Ovary (tissue), 7 donors: ENCODE measurements at regions not wholly inside any gene's neighbourhood (a gene's known extent, or its start where the extent isn't known, plus 50 kb on each side); places are given as distances from the start of the nearest gene placed in this dataset.
"Not testable (repeated sequence)": the region's sequence is repeated elsewhere in the genome, so short reads cannot be mapped to it uniquely, and the experiment has no call there.

Experiments
- DNase-seq, 5 donors: peaks; one replicate each; pipeline ENCODE4 v3.0.0-alpha.2; 2019 to 2020
- H3K27ac ChIP-seq, 2 donors: fragments of 200-600 bp; one replicate each; pipeline versions ENCODE4 v1.5.1 to v1.8.0; 2019 to 2022
- H3K27me3 ChIP-seq: fragments of 200-600 bp; one replicate; pipeline ENCODE4 v1.8.0; 2022
- H3K36me3 ChIP-seq: fragments of 200-600 bp; sonication (generic); one replicate; pipeline ENCODE4 v1.5.1; 2019
- H3K4me1 ChIP-seq: one replicate; pipeline ENCODE4 v1.8.1; 2013; ENCODE audit warnings: mild to moderate bottlenecking, moderate library complexity; ENCODE audit not compliant: insufficient read depth
- H3K4me3 ChIP-seq: fragments of 200-600 bp; sonication (generic); one replicate; pipeline ENCODE4 v1.5.1; 2017
- H3K9me3 ChIP-seq, 2 donors: fragments of 200-600 bp in 1 of 2; sonication (generic) in 1 of 2; one replicate each; pipeline versions ENCODE4 v1.5.1 to v1.8.1; 2013 to 2019; ENCODE audit warnings: mild to moderate bottlenecking in 1 of 2, moderate library complexity in 1 of 2
- EP300 ChIP-seq: sonication (generic); formaldehyde crosslinking; IDR thresholded peaks from one replicate; pipeline ENCODE4 v1.6.1; 2017; ENCODE audit warnings: antibody characterized with exemption
- POLR2A ChIP-seq: fragments of 450-650 bp; IDR thresholded peaks from one replicate; pipeline ENCODE4 v1.6.1; 2017; ENCODE audit warnings: antibody characterized with exemption, mild to moderate bottlenecking, moderate library complexity
- WGBS, 3 donors: extraction: QIAGEN DNeasy Blood & Tissue Kit in 1 of 3; methylation state at CpG; one replicate each; pipeline versions ENCODE4 v1.1.5 to v1.1.7; 2013 to 2017; 5-methylcytosine and 5-hydroxymethylcytosine counted together
- intact Hi-C, 4 donors: fragments of 100-400 bp; cut with DNase I; formaldehyde crosslinking; loops; one replicate each; pipeline versions ENCODE4 v1.11.0 to v1.15.1; 2022 to 2023
- TF ChIP-seq, protein P1 (sequence below), 3 donors: fragments of 450-650 bp in 2 of 3; fragments of 200-600 bp in 1 of 3; IDR thresholded peaks; one replicate each; pipeline versions ENCODE4 v1.5.1 to v1.8.0; 2016 to 2022; ENCODE audit warnings: antibody characterized with exemption in 3 of 3, mild to moderate bottlenecking in 1 of 3
- donor health status: DM: no; HTN: no; CAD: no; lungs with moderate emphysema.
- donor health status: DM: no; HTN: no; CAD: no.
- donor health status: Bipolar disorder and iron deficiency.
- donor health status: DM: no; HTN: no; CAD: no.
- donor health status: DM: yes; HTN: yes; CAD: no.

DNA sequence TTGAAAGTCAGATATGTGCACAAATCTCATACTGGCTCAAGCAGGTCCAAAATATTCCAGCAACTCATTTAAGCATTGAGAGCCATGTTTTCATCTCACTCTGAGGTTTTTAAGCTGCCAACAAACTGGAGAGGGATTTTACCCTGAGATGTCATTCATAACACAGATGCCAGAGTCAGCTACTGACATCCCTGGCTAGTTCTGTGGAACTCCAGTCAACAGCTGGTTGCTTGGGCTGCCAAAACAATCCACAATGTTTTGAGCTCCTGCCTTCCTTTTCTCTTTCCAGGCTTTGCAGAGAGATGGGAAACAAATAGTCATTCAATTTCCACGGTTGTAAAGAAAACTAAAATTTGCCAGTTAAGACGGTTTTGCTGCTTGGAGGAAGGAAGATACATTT lies 621.2 kb upstream of the FBXO33 start:
- no peak overlapping the region for H3K4me3 ChIP-seq
- H3K4me1 ChIP-seq: no peaks in the 10 kb centered on the region
- no peak for DNase-seq
- H3K27me3 ChIP-seq: no peaks in the 10 kb centered on the region
- no peak overlapping the region for H3K27ac ChIP-seq
- H3K36me3 ChIP-seq: no peaks in the 10 kb centered on the region
- no peak for TF ChIP-seq EP300
- TF ChIP-seq, protein P1, sequence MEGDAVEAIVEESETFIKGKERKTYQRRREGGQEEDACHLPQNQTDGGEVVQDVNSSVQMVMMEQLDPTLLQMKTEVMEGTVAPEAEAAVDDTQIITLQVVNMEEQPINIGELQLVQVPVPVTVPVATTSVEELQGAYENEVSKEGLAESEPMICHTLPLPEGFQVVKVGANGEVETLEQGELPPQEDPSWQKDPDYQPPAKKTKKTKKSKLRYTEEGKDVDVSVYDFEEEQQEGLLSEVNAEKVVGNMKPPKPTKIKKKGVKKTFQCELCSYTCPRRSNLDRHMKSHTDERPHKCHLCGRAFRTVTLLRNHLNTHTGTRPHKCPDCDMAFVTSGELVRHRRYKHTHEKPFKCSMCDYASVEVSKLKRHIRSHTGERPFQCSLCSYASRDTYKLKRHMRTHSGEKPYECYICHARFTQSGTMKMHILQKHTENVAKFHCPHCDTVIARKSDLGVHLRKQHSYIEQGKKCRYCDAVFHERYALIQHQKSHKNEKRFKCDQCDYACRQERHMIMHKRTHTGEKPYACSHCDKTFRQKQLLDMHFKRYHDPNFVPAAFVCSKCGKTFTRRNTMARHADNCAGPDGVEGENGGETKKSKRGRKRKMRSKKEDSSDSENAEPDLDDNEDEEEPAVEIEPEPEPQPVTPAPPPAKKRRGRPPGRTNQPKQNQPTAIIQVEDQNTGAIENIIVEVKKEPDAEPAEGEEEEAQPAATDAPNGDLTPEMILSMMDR (IDR thresholded peaks at IDR 0.05): no peak
- intact Hi-C loops: no loop called here
- no peaks in the 10 kb centered on the region for H3K9me3 ChIP-seq
- 64 to 70% (median 65%) methylated on average over 2 of the region's 2 CpGs for WGBS, 3 donors

DNA sequence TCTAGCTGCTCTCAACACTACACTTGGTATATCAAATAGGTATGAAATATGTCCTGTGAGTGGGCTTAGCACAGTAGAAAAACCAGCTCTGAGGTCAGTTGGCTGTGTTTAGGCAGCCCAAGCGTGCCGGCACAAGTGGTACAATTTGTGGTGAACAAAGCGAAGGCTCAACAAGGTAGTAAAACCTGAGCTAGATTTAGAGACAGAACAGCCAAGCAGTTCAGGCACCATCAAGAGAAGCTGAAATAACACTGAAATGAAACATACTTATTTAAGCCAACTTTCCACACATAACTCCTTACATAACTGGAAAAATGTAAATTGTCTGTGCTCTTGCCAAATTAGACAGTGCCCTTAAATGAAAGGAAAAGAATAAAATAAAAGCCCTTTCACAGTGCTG lies 596.8 kb upstream of the FBXO33 start:
- Histone ChIP-seq H3K36me3 (no peaks in the 10 kb centered on the region), H3K4me1 (no peaks in the 10 kb centered on the region), H3K27me3 (no peaks in the 10 kb centered on the region), H3K9me3 (no peaks in the 10 kb centered on the region), H3K4me3 (no peak overlapping the region), H3K27ac (no peak overlapping the region)
- TF ChIP-seq POLR2A (no peak), EP300 (no peak)
- TF ChIP-seq, protein P1 (IDR thresholded peaks at IDR 0.05): no peak
- 78 to 85% (median 84%) methylated on average over 3 of the region's 3 CpGs for WGBS, 3 donors
- DNase-seq: no peak
- intact Hi-C loops: no loop called here

DNA sequence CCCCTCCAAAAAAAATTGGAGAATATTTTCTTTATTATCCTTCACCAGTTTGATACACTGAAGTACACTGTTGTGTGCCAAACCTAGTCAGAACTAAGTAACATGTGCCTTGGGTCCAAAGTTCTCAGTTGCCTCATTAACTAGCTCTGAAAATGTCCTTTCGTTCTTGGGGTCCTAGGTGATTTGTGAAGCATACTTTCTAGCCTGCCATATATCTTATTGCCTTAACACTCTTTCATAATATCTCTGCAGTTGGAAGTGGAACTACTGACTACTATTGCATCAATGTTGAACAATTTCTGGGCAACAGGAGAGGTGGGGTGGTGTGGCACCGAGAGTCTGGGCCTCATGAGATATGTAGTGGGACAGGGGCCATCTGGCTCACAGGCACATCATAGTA lies 592.9 kb upstream of the FBXO33 start:
- Histone ChIP-seq H3K4me1 (no peaks in the 10 kb centered on the region), H3K4me3 (no peak overlapping the region), H3K36me3 (no peaks in the 10 kb centered on the region), H3K9me3 (no peaks in the 10 kb centered on the region), H3K27me3 (no peaks in the 10 kb centered on the region), H3K27ac (no peak overlapping the region)
- WGBS, 3 donors: 77 to 84% (median 82%) methylated on average over 2 of the region's 2 CpGs
- no peak for TF ChIP-seq POLR2A
- no peak for TF ChIP-seq EP300
- TF ChIP-seq, protein P1 (IDR thresholded peaks at IDR 0.05): no peak
- intact Hi-C loops: no loop called here
- no peak for DNase-seq

DNA sequence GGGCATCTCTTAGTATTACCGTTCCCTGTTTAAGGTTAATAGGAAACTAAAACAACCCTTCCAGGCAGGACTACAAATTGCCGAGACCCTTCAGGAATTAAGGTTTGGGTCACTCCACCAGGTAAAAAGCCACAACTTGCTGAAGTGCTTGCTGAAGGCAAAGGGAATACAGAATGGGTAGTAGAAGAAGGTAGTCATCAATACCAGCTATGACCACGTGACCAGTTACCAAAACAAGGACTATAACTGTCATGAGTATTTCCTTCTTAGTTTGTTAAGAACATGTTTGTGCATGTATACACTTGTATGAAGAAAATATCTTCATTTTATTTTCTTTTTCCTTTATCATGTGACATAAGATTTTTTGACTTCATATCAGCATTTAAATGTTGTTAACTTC lies 578.7 kb upstream of the FBXO33 start:
- H3K4me1 ChIP-seq: no peaks in the 10 kb centered on the region
- H3K36me3 ChIP-seq: no peaks in the 10 kb centered on the region
- no peaks in the 10 kb centered on the region for H3K27me3 ChIP-seq
- no peak overlapping the region for H3K27ac ChIP-seq
- intact Hi-C loops: no loop called here
- WGBS, 3 donors: 77 to 87% (median 82%) methylated on average over 3 of the region's 3 CpGs
- no peak overlapping the region for H3K4me3 ChIP-seq
- TF ChIP-seq POLR2A: no peak
- TF ChIP-seq EP300: no peak
- TF ChIP-seq, protein P1 (IDR thresholded peaks at IDR 0.05): no peak
- H3K9me3 ChIP-seq: no peaks in the 10 kb centered on the region
- DNase-seq: no peak

DNA sequence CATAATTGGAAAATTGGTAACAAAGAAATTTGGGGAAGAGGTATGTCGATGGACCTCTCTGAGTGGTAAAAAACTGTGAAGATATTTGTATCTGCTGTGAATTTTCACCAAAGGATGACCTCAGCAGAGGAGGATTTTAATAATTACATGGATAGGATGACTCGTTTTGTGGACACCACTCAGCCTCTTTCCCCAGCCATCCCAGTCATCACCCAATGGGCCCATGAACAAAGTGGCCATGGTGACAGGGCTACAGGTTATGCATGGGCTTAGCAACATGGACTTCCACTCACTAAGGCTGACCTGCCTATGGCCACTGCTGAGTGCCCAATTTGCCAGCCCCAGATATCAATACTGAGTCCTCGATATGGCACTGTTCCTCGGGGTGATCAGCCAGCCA lies 577.5 kb upstream of the FBXO33 start:
- H3K27me3 ChIP-seq: no peaks in the 10 kb centered on the region
- H3K4me1 ChIP-seq: no peaks in the 10 kb centered on the region
- no peak overlapping the region for H3K27ac ChIP-seq
- 86 to 88% (median 88%) methylated on average over 4 of the region's 4 CpGs for WGBS, 3 donors
- intact Hi-C loops: no loop called here
- no peaks in the 10 kb centered on the region for H3K36me3 ChIP-seq
- no peak for DNase-seq
- H3K9me3 ChIP-seq: no peaks in the 10 kb centered on the region
- TF ChIP-seq EP300: no peak
- no peak for TF ChIP-seq POLR2A
- TF ChIP-seq, protein P1 (IDR thresholded peaks at IDR 0.05): no peak
- H3K4me3 ChIP-seq: no peak overlapping the region

DNA sequence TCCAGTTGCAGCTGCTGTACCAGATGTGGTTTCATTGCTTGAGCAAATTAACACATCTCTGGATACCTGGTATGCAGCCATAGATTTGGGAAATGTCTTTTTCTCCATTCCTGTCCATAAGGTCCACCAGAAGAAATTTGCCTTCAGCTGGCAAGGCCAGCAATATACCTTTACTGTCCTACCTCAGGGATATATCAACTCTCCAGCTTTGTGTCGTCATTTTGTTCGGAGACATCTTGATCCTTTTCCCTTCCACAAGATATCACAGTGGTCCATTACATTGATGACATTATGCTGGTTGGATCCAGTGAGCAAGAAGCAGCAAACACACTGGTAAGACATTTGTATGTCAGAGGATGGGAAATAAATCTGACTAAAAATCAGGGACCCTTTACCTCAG lies 576.1 kb upstream of the FBXO33 start:
- H3K9me3 ChIP-seq, H3K27me3 ChIP-seq, H3K27ac ChIP-seq, DNase-seq, H3K4me3 ChIP-seq, H3K36me3 ChIP-seq, intact Hi-C loops, H3K4me1 ChIP-seq: not testable (repeated sequence)
- 84 to 96% (median 93%) methylated on average over 2 of the region's 2 CpGs for WGBS, 3 donors
